Fibroblast of skin of left biceps (primary cell): ENCODE measurements at regions not wholly inside any gene's neighbourhood (a gene's known extent, or its start where the extent isn't known, plus 50 kb on each side); places are given as distances from the start of the nearest gene placed in this dataset.
"Not testable (repeated sequence)": the region's sequence is repeated elsewhere in the genome, so short reads cannot be mapped to it uniquely, and the experiment has no call there.

Source experiments
- DNase-seq, 2 experiments: peaks; one replicate each; pipeline ENCODE4 v3.0.0-alpha.2; 2013; ENCODE audit warnings: low read depth in 2 of 2

DNA sequence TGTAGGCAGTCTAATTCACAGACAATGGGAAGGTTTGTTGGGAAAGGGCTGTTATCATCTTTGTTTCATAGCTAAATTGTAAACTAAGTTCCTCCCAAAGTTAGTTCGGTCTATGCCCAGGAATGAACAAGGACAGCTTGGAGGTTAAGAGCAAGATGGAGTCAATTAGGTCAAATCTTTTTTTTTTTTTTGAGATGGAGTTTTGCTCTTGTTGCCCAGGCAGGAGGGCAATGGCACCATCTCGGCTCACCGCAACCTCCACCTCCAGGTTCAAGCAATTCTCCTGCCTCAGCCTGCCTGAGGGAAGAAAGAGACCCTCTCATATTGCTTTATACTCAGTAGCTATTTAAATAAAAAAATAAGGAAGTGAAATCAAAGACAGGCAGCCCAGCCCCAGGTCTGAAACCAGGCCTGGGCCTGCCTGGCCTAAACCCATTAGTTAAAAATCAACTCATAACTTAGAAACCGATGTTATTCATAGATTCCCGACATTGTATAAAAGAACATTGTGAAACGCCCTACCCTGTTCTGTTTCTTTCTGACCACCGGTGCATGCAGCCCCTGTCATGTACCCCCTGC is 297.4 kb upstream of the SGCG start:
- DNase-seq = no peak

DNA sequence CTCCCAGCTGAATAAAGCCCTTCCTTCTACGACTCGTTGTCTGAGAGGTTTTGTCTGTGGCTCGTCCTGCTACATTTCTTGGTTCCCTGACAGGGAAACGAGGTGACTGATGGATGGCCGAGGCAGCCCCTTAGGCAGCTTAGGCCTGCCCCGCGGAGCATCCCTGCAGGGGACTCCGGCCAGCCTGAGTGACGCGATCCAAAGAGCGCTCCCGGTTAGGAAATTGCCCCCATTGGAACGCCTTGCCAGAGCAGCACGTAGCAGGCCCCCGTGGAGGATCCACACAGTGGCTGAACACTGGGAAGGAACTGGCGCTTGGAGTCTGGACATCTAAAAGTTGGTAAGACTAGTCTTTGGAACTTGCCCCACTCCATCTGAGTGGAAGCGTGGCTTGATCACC is 296.8 kb upstream of the SGCG start:
- DNase-seq = no peak

DNA sequence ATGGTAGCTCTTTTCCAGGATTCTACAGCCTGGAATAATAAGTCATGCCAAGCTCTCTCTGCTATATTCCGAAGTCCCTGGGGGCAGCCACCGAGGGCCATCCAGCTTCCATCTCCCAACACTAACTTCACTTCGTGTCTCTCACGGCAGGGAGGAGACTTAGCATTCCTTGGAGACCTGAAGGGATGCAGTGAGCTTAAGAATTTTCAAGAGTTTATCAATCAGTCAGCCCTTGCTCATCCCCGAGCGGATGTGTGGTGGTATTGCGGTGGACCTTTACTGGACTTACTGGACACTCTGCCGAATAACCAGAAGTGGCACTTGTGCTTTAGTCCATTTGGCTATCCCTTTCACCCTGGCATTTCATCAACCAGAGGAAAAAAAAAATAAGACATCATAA is 294.7 kb upstream of the SGCG start:
- DNase-seq = not testable (repeated sequence)

DNA sequence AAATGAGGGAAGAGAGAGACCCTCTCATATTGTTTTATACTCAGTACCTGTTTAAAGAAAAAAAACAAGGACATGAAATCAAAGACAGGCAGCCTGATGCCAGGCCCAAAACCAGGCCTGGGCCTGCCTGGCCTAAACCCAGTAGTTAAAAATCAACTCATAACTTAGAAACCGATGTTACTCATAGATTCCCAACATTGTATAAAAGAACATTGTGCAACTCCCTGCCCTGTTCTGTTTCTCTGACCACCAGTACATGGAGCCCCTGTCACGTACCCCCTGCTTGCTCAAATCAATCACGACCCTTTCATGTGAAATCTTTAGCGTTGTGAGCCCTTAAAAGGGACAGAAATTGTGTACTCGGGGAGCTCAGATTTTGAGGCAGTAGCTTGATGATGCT is 291.4 kb upstream of the SGCG start:
- not testable (repeated sequence) for DNase-seq

DNA sequence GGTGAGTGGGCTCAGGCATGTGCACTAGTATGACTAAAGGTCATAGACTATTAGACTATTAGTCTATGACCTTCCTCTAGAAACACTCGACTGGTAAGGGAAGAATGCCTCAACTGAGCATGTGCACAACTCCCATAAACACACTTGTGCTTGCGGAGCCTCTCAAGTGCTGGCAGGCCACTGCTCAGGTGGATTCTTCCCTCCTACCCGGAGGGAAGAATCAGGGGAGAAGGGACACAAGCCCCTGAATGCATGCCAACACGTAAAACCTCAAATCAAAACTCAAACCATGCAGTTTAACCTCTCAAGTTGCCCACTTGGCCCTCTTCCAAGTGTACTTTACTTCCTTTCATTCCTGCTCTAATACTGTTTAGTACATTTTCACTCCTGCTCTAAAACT is 287.6 kb upstream of the SGCG start:
- DNase-seq = no peak

DNA sequence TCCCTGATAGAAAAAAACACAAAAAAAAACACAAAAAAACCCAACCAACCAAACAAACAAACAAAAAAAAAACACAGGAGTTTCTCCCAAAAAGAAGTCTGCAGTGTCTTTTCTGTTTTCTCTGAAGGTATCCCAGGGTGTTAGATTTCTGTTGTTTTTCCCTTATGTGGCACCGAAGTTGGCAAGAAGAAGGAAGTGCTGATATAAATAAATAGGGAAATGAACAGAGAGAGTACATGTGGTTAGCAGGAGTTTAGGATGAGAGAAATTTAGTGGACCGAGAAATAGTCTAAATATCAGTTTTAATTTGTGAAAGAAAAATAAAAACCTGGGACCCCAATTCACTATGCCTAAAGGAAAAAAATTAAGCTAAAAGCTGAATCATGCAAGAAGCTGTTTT is 287.0 kb upstream of the SGCG start:
- DNase-seq = no peak

DNA sequence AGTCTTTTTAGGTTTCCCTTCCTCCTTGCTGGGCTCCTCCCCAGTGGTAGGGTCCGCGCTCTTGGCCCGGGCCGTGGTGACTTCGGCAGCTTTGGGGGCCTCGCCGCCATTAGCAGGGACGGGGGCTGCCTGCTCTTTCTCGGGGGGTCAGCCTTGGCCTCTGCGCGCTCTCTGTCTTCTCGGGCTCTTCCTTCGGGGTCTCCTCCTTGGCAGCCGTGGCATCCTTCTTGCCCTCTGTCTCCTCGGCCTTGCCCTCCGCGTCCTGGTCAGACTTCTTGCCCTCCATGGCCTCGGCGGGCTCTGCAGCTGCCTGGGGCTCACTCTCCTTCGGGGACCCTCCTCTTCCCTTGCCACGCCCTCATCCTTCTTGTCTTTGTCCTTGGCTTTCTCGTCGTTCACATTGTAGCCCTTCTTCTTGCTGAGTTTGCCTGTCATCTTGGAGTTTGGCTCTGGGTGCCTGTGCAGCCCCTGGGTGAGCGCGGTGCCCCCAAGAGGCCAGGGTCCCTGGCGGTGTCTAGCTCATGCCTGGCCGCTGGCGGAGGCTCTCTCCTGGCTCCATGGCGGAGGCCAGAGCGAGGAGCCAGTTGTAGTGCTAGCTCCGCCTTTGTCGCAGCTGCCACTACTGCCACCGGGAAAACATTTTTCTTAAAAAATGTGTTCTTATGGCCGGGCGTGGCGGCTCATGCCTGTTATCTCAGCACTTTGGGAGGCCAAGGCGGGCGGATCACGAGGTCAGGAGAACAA is 283.0 kb upstream of the SGCG start:
- no peak for DNase-seq

DNA sequence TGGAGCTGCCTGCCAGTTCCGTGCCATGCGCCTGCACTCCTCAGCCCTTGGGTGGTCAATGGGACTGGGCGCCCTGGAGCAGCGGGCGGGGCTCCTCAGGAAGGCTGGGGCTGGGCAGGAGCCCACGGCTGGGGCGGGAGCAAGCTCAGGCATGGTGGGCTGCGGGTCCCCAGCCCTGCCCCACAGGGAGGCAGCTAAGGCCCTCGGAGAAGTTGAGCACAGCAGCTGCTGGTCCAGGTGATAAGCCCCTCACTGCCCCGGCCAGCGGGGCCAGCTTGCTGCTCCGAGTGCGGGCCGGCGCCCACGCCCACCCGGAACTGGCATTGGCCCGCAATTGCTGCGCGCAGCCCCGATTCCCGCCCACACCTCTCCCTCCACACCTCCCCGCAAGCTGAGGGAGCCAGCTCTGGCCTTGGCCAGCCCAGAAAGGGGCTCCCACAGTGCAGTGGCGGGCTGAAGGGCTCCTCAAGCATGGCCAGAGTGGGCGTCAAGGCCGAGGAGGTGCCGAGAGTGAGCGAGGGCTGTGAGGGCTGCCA is 280.3 kb upstream of the SGCG start:
- not testable (repeated sequence) for DNase-seq

DNA sequence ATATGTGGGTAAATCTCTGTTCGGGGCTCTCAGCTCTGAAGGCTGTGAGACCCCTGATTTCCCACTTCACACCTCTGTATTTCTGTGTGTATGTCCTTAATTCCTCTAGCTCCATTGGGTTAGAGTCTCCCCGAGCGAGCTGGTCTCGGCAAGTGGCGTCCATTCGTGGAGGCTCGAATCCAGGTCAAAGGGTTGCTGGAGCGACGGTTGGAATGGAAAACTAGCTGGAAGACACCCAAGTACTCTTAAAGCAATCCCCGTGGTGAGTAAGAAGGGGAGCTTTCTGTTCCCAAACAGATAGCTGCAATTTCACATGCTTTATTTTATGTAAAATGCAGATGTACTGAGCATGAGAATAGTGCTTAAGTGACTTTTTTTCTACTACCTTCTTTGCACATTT is 277.5 kb upstream of the SGCG start:
- no peak for DNase-seq

DNA sequence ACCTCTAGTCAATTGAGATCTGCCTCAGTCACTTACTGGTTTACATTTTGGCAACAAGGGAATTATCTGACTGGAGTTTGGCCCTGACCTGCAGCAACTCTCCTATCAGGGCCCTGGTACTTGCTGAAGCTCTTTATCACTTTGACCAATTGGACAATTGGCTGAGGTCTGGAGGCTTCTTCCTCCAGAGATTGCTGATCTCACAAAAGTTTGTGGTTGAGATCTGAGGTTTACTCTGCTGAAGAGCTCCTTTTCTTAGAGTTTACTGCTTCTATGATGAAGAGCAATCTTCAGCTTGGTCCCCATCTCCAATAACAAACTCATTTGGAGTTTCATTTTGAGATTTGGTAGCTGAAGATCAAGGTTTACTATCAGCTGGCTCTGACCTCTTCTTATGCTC is 276.9 kb upstream of the SGCG start:
- no peak for DNase-seq

DNA sequence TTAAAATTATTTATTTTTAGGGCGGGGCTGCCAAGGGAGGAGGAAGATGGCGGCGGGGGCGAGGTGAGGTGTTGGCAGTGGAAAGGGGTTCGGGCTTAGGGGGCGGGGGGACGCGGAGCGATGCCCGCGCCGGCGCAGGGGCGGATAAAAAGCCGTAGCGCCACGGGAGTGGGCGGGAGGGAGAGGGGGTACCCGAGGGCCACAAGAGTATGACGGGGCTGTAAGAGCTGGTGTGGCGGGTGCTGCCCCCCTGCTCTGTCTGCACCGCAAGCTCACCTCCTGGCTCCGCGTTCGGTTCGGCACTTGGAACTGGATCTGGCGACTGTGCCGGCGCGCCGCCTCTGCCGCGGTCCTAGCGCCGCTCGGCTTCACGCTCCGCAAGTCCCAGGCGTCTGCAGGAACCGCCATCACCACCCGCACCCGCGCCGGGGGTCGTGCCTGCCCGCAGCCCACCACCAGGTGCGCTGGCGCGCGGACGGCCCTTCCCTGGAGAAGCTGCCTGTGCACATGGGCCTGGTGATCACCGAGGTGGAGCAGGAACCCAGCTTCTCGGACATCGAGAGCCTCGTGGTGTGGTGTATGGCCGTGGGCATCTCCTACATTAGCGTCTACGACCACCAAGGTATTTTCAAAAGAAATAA is 265.2 kb upstream of the SGCG start:
- no peak for DNase-seq

DNA sequence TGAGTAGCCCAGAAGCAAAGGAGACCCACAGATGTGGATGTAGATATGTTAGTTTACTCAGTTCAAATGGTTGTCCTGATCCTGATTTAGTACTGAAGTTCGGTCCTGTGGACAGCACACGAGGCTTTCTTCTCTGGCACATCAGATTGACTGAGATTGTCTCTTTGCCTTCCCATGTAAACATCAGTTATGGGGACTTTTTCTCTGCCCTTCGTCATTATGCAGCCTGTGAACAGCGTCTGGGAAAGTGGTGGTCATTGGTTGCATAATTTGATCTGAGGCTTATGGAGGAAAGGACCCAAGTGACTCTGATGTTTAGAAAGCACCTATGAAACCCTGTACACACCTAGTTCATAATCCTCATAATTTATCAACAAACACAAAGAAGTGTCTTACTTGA is 264.5 kb upstream of the SGCG start:
- DNase-seq = not testable (repeated sequence)

DNA sequence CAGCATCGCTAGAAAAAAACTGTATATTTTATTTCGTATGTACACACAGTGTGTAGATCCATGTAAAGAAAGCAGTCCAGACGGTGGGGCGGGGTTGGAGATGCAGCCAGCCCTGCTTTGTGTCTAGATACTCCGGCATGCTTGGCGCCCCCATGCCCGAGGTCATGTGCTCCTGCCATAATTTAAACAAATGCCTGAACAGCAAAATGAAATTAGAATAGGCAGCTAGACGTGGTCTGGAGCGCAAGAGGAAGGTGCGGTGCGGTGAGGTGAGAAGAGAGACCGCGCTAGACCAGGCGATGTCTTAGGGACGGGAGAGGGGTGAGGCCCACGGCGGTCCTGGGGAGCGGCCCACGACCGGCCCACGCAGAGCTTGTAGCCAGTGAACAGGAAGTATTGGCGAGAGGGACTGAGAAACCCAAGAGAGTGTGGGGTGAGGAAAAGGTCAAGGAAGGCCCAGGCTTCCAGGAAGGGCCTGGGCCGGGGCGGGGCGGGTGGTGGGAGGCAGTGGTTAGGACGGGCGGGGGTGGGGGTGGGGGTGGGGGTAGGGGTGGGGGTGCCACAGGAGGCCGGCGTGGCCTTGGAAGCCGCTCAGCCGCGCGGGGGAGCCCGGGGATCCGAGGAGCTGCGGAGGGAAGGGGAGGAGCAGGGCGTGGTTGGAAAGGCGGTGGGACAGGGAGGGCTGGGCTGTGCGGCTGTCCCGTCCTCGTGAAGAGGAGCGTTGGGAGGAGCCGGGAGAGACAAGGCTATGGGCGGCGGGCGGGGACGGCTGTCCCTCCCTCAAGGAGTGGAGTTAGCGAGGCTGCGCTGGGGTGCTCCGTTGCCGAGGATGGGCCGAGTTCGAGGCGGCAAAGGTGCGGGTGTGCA is 254.7 kb upstream of the SGCG start:
- DNase-seq = no peak

DNA sequence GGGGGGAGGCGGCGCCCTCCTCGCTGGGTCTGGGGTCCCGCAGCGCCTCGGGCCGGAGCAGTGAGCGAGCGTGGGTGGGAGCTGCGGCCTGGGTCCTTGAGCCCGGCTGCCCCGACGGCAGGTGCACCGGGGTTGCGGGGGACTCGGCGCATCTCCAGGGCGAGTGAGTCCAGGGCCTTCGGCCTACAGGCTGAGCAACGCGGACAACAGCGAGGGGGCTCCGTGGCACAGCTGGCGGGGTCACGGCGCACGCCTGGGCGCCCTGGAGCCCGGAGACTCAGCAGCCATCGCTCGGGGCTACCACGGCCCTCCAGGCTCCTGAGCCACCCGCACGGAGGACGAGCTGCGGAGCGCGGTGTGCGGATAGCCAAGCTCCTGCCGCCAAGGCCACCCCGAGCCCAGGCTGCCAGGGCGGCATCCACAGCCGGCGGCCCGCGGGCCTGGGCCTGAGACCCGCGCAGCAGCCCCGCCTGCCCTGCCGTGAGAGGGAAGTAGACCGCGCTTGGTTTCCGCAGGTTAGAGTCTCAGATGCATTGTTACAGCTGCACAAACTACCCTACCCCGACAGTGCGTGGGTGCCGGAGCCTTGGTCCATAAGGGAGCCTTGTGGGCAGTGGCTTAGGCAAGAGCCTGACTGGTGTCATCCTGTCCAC is 253.9 kb upstream of the SGCG start:
- DNase-seq = no peak

DNA sequence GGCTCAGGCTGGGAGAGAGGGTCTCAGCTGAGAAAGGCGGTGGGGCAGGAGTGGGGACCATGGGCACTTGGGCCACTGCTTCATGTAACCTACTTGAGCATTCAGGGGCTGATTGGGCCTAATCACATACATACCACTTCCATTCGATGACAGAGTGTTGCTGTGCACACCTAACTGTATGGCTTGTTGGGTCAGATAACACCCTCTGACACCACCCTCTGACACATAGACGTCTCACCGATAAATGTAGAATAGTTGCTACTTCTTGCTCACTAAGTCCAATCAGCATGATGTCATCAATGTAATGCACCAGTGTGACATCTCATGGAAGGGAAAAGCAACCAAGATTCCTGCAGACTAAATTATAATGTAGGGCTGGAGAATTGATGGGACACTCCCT is 252.9 kb upstream of the SGCG start:
- DNase-seq = not testable (repeated sequence)

DNA sequence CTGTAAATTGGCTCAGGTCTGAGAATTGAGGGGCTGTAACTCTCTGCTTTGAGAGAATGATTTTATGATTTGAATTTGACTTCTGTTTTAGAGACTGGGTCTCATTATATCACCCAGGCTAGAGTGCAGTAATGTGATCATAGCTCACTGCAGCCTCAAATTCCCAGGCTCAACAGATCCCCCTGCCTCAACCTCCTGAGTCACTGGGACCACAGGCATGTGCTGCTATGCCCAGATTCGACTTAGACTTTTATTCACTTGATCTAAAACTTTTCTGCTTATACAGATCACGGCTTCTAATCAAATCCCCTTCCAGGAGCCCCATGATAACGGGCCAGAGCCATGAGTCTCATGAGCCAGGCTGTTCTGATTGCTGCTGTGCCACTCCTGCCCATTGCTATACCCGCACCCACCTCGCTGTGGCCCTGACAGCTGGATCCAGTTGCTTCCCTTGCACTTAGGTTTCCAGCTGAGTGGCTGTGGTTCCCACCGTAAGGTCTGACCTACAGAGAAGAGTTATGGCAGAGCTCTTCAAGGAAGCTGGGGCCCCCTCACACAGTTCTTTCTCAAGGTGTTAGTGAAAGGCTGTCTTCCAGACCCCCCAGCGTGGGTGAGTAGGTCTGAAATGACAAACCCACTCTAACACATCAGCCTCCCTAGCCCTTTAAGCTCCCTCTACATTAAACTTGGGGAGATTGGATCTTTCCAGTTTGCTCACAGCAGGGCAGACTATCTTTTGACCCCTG is 251.2 kb upstream of the SGCG start:
- no peak for DNase-seq

DNA sequence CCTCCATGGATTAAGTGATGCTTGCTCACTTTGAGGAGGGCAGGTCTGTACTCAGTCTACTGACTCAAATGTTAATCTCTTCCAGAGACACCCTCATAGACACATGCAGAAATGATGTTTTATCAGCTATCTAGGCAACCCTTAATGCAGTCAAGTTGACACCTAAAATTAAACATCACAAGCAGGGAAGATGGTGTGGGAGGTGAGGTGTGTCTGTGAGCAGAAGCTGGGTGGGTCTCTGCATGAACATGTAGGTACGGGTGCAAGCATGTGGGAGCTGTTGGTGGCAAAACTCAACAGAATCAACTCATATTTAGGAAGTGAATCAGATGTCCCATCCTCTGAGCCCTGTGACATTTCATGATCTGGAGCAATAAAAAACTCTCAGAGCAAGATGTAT is 249.2 kb upstream of the SGCG start:
- no peak for DNase-seq

DNA sequence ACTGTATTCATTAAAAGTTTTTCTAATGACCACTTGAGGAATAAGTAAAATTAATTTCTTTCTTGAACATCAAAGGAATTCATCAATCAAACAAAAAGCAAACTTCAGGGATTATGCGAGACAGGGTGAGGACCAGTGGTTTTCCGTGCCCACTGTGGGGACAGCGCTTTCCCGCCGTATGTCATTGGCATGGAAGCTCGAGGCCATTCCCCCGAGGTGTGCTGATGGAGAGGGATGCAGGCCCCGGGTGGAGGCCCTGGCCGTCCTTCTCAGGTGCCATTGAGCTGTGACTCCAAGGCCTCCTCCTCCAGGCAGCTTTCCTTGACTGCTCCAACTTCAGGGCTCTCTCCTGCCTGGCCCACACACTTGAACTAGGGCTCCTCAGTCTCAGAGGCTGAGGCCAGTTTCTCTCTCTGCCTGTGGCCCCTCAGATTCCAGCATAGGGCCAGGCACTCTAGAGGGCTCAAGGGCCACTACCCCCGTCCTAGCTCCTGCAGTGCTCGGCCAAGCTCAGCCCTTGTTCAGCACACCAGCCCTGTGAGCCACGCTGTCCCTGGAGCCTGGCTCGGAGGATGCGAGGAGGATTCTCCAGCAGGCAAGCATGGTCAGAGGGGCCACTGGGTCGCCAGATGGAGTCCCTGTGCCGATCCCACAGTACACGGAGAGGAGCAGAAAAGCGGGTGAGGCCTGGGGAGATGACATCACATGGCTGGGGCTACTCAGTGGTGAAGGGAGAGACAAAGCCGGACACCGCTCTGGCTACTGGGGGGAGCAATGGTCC is 248.0 kb upstream of the SGCG start:
- not testable (repeated sequence) for DNase-seq

DNA sequence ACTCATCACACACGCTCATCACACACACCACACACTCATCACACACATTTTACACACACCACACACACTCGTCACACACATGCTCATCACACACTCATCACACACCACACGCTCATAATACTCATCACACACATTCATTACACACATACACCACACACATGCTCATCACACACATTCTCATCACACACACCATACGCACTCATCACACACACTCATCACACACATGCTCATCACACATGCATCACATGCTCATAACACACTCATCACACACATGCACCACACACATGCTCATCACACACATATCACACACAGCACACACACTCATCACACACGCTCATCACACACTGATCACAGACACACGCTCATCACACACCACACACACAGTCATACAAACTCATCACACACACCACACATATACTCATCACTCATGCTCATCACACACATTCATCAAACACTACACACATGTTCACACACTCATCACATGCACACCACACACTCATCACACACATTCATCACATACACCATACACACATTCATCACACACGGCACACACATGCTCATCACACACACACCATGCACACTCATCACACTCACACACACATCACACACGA is 247.1 kb upstream of the SGCG start:
- DNase-seq = no peak
